ENCODE measurements at regions not wholly inside any gene's neighbourhood (a gene's known extent, or its start where the extent isn't known, plus 50 kb on each side); places are given as distances from the start of the nearest gene placed in this dataset.

DNA sequence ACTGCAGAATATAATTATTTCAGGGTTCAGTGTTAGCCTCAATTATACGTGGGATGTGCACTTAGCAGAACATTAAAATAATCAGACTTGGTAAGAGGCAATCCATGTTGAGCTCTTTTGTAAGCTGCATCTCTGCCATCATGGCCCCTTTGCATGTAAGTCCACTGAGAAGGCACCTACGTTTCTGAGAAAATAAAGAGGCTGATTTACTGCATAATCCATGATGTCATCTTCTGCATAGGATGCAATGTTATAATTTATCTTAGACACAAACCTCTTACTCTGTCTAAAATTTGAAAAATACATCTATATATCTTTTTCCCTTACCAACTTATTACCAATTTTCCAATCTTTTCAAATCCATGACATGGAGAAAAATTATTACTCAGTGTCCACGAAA is 1294.7 kb downstream of the ZPLD1 start:
- Histone ChIP-seq H3K4me2 (ENCODE audit: insufficient read depth, low read length) (no peak overlapping the region), H3K36me3 (ENCODE audit: insufficient read depth, low read length) (no peaks in the 10 kb centered on the region), H3K27me3 (ENCODE audit: insufficient read depth, low read length, poor library complexity) (no peaks in the 10 kb centered on the region), H3K4me1 (ENCODE audit: insufficient read depth, low read length) (no peaks in the 10 kb centered on the region), H2AFZ (ENCODE audit: low read depth, low read length) (no peak overlapping the region), H4K20me1 (ENCODE audit: insufficient read depth, low read length) (no peaks in the 10 kb centered on the region), H3K9me3 (ENCODE audit: insufficient read depth, low read length, severe bottlenecking) (no peaks in the 10 kb centered on the region), H3K9ac (ENCODE audit: low read depth, low read length) (no peak overlapping the region), H3K4me3 (ENCODE audit: low read depth in 1 of 2, low read length in 2 of 2) (no peak overlapping the region), H3K79me2 (ENCODE audit: insufficient read depth, low read length) (no peaks in the 10 kb centered on the region), H3K27ac (ENCODE audit: low read length) (no peak overlapping the region)
- no peak for TF ChIP-seq CTCF (IDR thresholded peaks at IDR 0.05; ENCODE audit: borderline replicate concordance, extremely low read depth, low read length, poor library complexity, severe bottlenecking)
- TF ChIP-seq EZH2 (IDR thresholded peaks at IDR 0.05; ENCODE audit: borderline replicate concordance, low read depth, low read length, severe bottlenecking): no peak
- no peak for DNase-seq
- no peak for ATAC-seq (ENCODE audit: insufficient read depth, low read depth)

GRCh38 chr3:103730744-103731143 is 1295.9 kb downstream of the ZPLD1 start:
- no peak overlapping the region for H2AFZ ChIP-seq (ENCODE audit: low read depth, low read length)
- H3K27ac ChIP-seq (ENCODE audit: low read length): no peak overlapping the region
- no peak for TF ChIP-seq CTCF (IDR thresholded peaks at IDR 0.05; ENCODE audit: borderline replicate concordance, extremely low read depth, low read length, poor library complexity, severe bottlenecking)
- H3K4me3 ChIP-seq (ENCODE audit: low read depth in 1 of 2, low read length in 2 of 2): no peak overlapping the region
- no peaks in the 10 kb centered on the region for H3K9me3 ChIP-seq (ENCODE audit: insufficient read depth, low read length, severe bottlenecking)
- no peaks in the 10 kb centered on the region for H4K20me1 ChIP-seq (ENCODE audit: insufficient read depth, low read length)
- H3K4me2 ChIP-seq (ENCODE audit: insufficient read depth, low read length): no peak overlapping the region
- H3K9ac ChIP-seq (ENCODE audit: low read depth, low read length): no peak overlapping the region
- no peaks in the 10 kb centered on the region for H3K4me1 ChIP-seq (ENCODE audit: insufficient read depth, low read length)
- ATAC-seq (ENCODE audit: insufficient read depth, low read depth): no peak
- H3K36me3 ChIP-seq (ENCODE audit: insufficient read depth, low read length): no peaks in the 10 kb centered on the region
- DNase-seq: no peak
- no peaks in the 10 kb centered on the region for H3K27me3 ChIP-seq (ENCODE audit: insufficient read depth, low read length, poor library complexity)
- no peaks in the 10 kb centered on the region for H3K79me2 ChIP-seq (ENCODE audit: insufficient read depth, low read length)

- no peak overlapping the region for H3K9ac ChIP-seq (ENCODE audit: low read depth, low read length)
- H4K20me1 ChIP-seq (ENCODE audit: insufficient read depth, low read length): no peaks in the 10 kb centered on the region
- DNase-seq (no peak), ATAC-seq (ENCODE audit: insufficient read depth, low read depth) (no peak)
- no peaks in the 10 kb centered on the region for H3K79me2 ChIP-seq (ENCODE audit: insufficient read depth, low read length)
- H3K9me3 ChIP-seq (ENCODE audit: insufficient read depth, low read length, severe bottlenecking): no peaks in the 10 kb centered on the region
- H3K36me3 ChIP-seq (ENCODE audit: insufficient read depth, low read length): no peaks in the 10 kb centered on the region
- H3K27me3 ChIP-seq (ENCODE audit: insufficient read depth, low read length, poor library complexity): no peaks in the 10 kb centered on the region
- H3K4me3 ChIP-seq (ENCODE audit: low read depth in 1 of 2, low read length in 2 of 2): no peak overlapping the region
- no peaks in the 10 kb centered on the region for H3K4me1 ChIP-seq (ENCODE audit: insufficient read depth, low read length)
- TF ChIP-seq EZH2 (IDR thresholded peaks at IDR 0.05; ENCODE audit: borderline replicate concordance, low read depth, low read length, severe bottlenecking): no peak
- no peak for TF ChIP-seq CTCF (IDR thresholded peaks at IDR 0.05; ENCODE audit: borderline replicate concordance, extremely low read depth, low read length, poor library complexity, severe bottlenecking)
- H3K4me2 ChIP-seq (ENCODE audit: insufficient read depth, low read length): no peak overlapping the region
- no peak overlapping the region for H2AFZ ChIP-seq (ENCODE audit: low read depth, low read length)
- H3K27ac ChIP-seq (ENCODE audit: low read length): no peak overlapping the region
These were observed 1318.2 kb downstream of the ZPLD1 start for GRCh38 chr3:103752986-103753385.

DNA sequence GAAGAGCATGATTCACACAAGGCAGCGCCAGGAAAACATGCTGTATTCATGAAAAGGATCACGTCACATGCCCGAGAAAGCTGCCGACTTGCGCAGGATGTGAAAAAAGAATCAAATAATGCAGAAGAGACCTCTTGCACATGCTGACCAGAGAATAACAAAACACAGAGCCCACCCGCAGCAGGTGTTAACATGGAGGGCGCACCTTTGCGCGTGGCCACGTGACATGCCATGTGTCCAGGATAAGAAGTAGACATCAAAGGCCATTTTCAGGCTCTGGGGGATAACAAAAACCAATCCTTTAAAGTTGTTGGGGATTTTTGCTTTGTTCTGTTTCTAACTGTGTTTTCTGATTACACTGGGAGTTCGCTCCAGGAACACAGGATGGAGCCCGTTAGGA is 1332.8 kb downstream of the ZPLD1 start:
- Histone ChIP-seq H3K9ac (ENCODE audit: low read depth, low read length) (no peak overlapping the region), H3K4me3 (ENCODE audit: low read depth in 1 of 2, low read length in 2 of 2) (no peak overlapping the region), H3K4me1 (ENCODE audit: insufficient read depth, low read length) (no peaks in the 10 kb centered on the region), H3K36me3 (ENCODE audit: insufficient read depth, low read length) (no peaks in the 10 kb centered on the region), H2AFZ (ENCODE audit: low read depth, low read length) (no peak overlapping the region), H3K27me3 (ENCODE audit: insufficient read depth, low read length, poor library complexity) (no peaks in the 10 kb centered on the region), H4K20me1 (ENCODE audit: insufficient read depth, low read length) (no peaks in the 10 kb centered on the region), H3K27ac (ENCODE audit: low read length) (no peak overlapping the region), H3K4me2 (ENCODE audit: insufficient read depth, low read length) (no peak overlapping the region), H3K79me2 (ENCODE audit: insufficient read depth, low read length) (no peaks in the 10 kb centered on the region), H3K9me3 (ENCODE audit: insufficient read depth, low read length, severe bottlenecking) (peaks cover 4% of the 10 kb centered on the region)
- no peak for DNase-seq
- ATAC-seq (ENCODE audit: insufficient read depth, low read depth): no peak
- TF ChIP-seq EZH2 (IDR thresholded peaks at IDR 0.05; ENCODE audit: borderline replicate concordance, low read depth, low read length, severe bottlenecking) (no peak), CTCF (IDR thresholded peaks at IDR 0.05; ENCODE audit: borderline replicate concordance, extremely low read depth, low read length, poor library complexity, severe bottlenecking) (no peak)
